ENCODE measurements at regions not wholly inside any gene's neighbourhood (a gene's known extent, or its start where the extent isn't known, plus 50 kb on each side); places are given as distances from the start of the nearest gene placed in this dataset.

- no peak for ATAC-seq
These were observed 177.3 kb upstream of the PFKP start for GRCh38 chr10:2890093-2890492.

DNA sequence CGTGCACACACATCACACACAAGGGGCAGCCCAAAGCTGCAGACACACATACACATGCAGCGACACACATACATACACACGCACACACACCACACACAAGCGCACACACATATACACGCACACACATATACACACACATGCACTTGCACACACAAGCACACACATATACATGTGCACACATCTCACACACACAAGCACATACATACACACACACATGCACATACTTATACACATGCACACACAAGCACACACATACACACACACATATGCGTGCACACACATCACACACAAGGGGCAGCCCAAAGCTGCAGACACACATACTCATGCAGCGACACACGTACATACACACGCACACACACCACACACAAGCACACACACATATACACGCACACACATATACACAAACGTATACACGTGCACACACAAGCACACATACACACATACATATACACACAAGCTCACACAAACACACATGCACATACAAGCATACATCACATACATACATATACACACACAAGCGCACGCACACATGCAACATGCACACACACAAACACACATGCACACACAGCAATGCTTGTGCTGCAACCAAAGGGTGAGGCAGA, 178.8 kb upstream of the PFKP start:
- WGBS, 2 donors, result 96 to 98% methylated on average over 14 of the region's 14 CpGs
- no peak overlapping the region for H3K4me3 ChIP-seq
- H3K36me3 ChIP-seq, result no peaks in the 10 kb centered on the region
- H3K27ac ChIP-seq, result no peak overlapping the region
- intact Hi-C loops (cut with DNase I), result no loop called here
- H3K9me3 ChIP-seq, result no peaks in the 10 kb centered on the region
- TF ChIP-seq, protein P1, sequence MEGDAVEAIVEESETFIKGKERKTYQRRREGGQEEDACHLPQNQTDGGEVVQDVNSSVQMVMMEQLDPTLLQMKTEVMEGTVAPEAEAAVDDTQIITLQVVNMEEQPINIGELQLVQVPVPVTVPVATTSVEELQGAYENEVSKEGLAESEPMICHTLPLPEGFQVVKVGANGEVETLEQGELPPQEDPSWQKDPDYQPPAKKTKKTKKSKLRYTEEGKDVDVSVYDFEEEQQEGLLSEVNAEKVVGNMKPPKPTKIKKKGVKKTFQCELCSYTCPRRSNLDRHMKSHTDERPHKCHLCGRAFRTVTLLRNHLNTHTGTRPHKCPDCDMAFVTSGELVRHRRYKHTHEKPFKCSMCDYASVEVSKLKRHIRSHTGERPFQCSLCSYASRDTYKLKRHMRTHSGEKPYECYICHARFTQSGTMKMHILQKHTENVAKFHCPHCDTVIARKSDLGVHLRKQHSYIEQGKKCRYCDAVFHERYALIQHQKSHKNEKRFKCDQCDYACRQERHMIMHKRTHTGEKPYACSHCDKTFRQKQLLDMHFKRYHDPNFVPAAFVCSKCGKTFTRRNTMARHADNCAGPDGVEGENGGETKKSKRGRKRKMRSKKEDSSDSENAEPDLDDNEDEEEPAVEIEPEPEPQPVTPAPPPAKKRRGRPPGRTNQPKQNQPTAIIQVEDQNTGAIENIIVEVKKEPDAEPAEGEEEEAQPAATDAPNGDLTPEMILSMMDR (IDR thresholded peaks at IDR 0.05), result no peak
- ATAC-seq, result no peak
- H3K4me1 ChIP-seq, result no peaks in the 10 kb centered on the region
- DNase-seq, result no peak
- peaks cover 0 to 22% (median 4%) of the 10 kb centered on the region in 7 donors for H3K27me3 ChIP-seq

More at GRCh38 chr10:2890093-2890492, 177.3 kb upstream of the PFKP start:
- no peak for DNase-seq
- Histone ChIP-seq H3K27me3 (peaks cover 0 to 22% (median 4%) of the 10 kb centered on the region in 7 donors), H3K36me3 (no peaks in the 10 kb centered on the region), H3K4me1 (no peaks in the 10 kb centered on the region), H3K9me3 (no peaks in the 10 kb centered on the region), H3K27ac (no peak overlapping the region), H3K4me3 (no peak overlapping the region)
- 86 to 91% methylated on average over 23 of the region's 23 CpGs for WGBS, 2 donors
- intact Hi-C loops (cut with DNase I), result no loop called here
- TF ChIP-seq, protein P1 (IDR thresholded peaks at IDR 0.05), result no peak

DNA sequence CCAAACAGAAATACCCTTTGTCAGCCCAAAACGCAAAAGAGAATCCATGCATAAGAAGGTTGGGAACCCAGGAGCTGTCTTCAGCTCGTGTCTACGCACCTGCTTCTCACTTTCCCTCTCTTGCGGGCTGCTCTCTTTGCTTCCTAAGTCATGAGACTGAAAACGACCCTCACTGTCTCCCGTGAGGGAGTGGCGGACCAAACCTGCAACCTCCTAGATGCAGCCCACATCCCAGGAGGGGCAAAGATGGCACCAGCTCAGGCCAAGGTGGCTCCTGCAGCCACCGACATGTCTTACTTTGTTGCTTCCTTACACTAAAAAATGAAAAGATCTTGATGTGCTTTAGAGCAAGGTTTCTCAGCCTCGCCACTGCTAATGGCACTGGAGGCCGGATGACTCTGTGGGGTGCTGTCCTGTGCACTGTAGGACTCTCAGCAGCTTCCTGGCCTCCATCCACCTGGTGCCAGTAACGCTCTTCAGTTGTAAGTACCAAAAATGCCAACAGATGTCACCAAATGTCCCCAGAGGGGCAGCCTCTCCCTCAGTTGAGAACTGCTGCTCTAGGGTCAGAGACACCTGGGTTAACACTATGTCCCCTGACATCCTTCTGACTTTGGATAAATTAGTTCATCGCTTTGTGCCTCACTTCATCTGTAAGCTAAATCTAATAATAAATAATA, 179.8 kb upstream of the PFKP start:
- peaks cover 0 to 22% (median 4%) of the 10 kb centered on the region in 7 donors for H3K27me3 ChIP-seq
- H3K27ac ChIP-seq, result no peak overlapping the region
- H3K36me3 ChIP-seq, result no peaks in the 10 kb centered on the region
- ATAC-seq, result no peak
- no peaks in the 10 kb centered on the region for H3K9me3 ChIP-seq
- H3K4me1 ChIP-seq, result no peaks in the 10 kb centered on the region
- TF ChIP-seq, protein P1 (IDR thresholded peaks at IDR 0.05), result no peak
- no peak overlapping the region for H3K4me3 ChIP-seq
- DNase-seq, result no peak
- 88% methylated on average over 12 of the region's 12 CpGs for WGBS, 2 donors
- intact Hi-C loops (cut with DNase I), result no loop called here

GRCh38 chr10:2886662-2887061, 180.7 kb upstream of the PFKP start:
- WGBS, 2 donors, result 66 to 77% methylated on average over 12 of the region's 12 CpGs
- Histone ChIP-seq H3K4me1 (no peaks in the 10 kb centered on the region), H3K27ac (no peak overlapping the region), H3K9me3 (no peaks in the 10 kb centered on the region), H3K27me3 (peaks cover 0 to 18% (median 4%) of the 10 kb centered on the region in 7 donors), H3K4me3 (no peak overlapping the region), H3K36me3 (no peaks in the 10 kb centered on the region)
- ATAC-seq, result no peak
- intact Hi-C loops (cut with DNase I), result no loop called here
- TF ChIP-seq, protein P1 (IDR thresholded peaks at IDR 0.05), result no peak
- no peak for DNase-seq
